T-helper 2 cell (primary cell): ENCODE measurements at regions not wholly inside any gene's neighbourhood (a gene's known extent, or its start where the extent isn't known, plus 50 kb on each side); places are given as distances from the start of the nearest gene placed in this dataset.

ENCODE experiments used
- DNase-seq, 5 experiments: peaks; one replicate each; pipeline versions ENCODE4 v3.0.0 to v3.0.0-alpha.2; 2012 to 2022

DNA sequence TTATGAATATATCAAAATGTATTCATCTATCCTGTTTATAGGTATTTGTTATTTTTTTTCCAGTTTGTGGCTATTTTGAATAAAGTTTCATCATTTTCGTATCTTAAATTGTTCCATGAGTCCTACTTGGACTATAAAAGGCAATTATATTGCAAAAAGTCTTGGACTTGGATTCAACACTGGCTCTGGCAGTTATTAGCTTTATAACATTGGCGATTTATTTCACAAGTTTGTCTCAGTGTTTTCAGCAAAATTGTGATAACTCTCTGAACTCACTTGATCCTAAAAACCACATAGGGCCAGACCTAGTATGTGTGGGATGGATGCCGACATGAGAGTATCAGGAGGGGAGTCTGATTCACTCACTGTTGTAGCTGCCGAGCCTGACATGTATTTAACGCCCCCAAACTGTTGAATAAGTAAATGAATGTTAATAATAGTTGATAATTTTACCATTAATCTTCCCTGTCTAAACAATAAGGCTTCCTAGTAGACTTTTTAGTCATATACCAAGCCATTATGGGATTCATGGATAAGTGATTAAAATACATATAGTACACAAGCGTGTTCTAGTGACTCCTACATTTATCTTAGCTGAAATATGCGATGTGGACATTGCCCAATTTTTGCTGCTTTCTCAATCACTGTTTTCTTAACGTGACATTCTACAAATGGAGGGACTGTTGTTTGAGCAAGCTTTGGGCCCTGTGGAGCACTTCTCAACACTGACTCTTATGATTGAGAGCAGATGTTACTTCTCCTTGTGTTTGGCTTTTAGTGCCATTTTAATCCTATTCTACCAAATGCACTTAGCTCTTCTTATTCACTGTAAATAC lies 907.6 kb downstream of the EPHA4 start:
- no peak for DNase-seq

DNA sequence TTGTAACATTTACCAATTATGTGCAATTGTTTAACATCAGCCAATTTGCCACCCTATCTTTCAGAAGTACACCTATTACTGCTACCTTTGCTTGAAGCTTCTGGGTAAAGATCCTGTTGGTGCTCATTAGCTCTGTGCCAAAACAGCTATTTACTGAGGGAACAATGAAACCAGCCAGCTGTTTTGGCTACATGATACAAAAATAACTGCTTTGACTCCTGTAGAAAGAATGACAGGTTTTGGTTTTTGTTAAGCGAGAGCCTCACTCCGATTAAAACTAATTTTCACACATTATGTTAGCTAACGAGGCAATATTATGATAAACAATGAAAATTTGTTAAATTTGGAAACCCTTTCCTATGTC lies 907.0 kb downstream of the EPHA4 start:
- no peak for DNase-seq

DNA sequence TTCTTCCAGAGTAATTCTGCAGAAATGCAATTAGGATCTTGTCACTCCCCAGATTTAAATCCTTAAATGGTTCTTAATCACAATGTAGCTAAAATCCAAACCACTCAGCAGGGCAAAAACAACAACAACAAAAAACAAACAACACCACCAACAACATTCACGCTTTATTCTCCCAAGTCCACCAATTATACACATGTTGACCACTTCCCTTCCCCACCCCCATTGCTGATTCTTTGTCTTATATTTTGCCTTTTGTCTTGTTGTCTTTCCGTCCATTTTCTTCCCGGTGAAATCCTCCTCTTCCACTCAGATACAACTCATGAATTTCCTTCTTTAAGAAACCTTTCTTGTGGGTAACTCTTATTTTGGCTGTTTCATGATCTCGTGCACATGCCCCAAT lies 902.8 kb downstream of the EPHA4 start:
- DNase-seq = no peak

DNA sequence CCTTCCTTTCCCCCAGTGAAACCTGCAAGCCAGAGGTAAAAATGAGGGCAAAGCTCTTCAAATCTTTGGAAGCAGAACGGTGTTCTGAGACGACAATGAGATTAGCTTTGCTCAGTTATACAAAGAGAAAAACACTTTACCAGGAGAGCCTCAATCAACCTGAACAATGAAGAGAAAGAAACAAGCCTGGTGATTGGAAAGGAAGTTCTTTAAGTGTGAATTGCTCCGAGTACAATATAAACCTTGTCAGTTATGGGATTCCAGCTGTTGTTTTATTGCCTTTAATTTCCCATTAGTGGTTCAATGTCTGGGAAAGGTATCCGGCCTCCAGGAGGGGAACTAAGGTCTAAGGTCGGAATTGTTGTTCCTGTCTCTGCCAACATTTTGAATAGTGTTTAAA lies 901.6 kb downstream of the EPHA4 start:
- DNase-seq = no peak

DNA sequence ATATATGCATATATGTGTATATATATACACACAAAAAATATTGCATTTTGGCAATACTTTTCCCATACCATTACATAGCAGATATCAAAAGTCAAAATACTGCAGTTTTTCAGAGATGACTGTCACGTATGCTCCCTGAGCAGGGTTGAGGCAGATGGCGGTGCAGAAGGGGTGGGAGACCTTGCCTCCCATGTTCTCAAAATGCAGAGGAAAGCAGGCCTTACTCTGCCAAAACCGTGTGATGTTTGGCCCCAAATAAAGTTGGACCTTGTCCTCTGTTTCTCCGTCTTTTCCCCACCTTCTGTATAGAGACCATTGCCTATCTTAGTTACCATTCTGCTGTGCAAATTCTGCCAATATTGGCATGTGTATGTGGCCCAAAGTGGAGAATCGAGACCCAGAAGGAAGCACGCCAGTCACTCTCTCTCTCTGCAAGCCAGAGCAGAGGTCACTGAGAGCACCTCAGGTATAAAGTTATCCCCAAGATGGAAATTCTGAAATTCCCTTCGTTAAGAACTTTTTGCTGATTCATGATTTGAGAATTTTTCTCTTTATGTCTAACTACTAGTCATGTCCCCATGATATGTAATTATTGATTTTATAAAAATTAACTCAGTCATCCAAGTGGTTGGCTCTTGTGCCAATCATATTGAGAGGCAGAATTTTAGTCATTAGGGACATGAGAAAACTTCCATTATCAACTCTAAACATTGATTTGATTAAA lies 898.8 kb downstream of the EPHA4 start:
- no peak for DNase-seq

DNA sequence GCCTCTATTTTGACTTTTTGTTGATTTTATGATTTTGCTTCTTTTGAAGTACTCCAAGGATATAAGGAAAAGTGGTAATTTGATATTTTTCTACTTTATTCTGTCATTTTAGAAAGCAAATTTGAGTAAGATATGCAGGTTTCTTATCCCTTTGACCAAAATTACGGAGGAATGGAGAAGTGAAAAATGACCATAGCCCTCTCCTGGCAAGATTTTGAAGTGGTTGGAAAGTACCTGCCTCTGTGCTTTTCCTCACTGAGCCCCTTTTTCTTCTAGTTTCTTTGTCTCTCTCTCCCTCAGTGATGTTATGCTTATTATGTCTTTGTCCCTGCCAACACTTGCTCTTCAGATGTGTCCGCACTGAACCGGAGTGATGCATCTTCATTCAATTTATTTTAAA lies 898.1 kb downstream of the EPHA4 start:
- DNase-seq = no peak

DNA sequence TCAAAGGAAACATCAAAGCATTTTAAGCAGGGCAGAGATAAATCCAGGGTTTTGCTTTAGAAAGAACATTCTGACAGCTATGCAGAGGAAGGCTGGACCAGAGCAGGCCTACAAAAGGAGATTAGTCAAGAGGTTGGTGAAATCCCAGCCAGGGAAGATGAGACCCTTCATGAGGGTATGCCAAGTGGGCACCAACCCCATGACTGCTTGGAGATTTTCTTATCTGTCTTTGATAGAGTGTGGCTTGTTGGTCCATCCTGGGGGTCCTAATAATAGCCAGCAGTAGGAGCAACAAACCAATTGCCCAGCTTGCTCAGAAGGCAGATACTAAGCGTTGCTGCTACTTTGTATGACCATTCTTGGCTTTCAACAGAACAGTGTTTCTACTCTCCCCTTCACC lies 895.4 kb downstream of the EPHA4 start:
- DNase-seq = no peak

DNA sequence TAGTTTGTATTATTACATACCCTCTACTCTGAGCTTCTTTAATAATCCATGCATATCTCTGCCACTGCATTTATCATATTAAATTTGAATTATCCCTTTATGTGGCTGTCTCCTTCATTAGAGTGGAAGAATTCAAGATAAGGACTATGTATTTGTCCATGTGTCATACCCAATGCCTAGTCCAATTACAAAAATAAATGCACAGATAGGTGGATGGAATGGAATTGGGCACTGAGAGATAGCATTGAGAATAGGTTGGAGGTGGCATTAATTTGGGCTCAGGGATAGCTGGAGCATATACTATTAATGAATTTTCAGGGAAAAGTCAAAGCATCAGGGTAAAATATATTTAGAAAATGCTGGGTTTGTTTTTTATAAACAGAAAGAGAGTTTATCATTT lies 893.2 kb downstream of the EPHA4 start:
- DNase-seq = no peak

DNA sequence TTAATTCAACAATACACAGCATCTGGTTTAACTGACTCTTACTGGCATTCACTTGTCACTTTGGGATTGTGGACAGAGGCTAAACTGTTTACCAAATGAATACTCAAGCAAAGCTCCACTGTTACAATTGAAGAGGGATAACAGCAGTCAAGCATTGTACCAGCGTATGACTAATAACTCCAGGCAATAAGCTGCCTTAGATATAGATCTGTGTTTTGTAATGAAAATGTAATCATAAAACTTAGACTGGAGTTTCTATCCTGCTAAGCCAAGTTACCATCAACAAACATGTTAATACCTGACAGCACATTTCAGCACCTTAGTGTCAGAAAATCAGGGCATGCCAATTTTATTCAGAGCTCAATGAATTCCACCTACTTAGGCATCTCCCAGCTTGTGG lies 889.5 kb downstream of the EPHA4 start:
- no peak for DNase-seq

DNA sequence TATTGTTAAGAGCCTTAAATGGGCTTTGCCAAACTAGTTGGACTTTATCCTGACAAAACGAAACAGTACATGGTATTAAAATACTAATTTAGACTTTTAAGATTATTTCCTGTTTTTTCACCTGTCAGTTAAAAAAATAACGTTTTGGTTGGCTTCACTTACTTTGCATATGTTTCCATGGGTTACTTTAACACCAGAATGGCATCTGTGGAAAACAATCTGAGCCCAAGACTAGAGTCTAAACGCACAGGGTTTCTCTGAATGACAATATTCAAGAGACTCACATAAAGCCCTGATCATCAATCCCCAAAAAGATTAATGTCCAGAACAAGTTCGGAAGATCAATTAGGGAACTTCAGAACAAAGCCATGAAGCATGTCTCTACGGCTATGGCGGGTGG lies 888.0 kb downstream of the EPHA4 start:
- no peak for DNase-seq

DNA sequence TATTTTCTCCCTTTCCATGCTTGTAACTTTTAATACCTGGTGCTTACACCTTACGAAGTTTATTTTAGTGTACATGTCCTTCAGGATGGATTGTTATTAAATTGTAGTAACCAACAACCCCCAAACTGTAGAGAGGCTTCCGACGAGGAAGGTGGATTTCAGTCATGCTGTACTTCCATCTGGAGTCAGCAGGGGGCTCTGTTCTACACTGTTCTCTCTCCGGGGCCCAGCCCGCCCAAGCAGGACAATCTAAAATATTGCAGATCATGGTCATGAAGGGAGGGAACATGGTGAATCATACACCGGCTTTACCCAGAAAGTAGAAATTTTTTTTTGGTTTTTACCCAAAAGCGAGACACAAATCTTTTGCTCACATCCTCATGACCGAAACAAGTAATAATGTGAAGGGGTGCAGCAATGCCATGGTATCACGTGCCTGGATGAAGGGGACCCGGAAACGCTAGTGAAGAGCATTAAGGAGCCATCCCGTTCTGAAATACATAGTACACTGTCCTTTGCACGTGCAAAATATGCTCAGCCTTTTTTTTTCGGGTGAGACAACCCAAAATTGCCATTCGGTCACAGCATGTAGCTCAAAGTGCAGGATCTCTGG lies 884.8 kb downstream of the EPHA4 start:
- peak; percentile 19 to 52 (median 40) for DNase-seq

DNA sequence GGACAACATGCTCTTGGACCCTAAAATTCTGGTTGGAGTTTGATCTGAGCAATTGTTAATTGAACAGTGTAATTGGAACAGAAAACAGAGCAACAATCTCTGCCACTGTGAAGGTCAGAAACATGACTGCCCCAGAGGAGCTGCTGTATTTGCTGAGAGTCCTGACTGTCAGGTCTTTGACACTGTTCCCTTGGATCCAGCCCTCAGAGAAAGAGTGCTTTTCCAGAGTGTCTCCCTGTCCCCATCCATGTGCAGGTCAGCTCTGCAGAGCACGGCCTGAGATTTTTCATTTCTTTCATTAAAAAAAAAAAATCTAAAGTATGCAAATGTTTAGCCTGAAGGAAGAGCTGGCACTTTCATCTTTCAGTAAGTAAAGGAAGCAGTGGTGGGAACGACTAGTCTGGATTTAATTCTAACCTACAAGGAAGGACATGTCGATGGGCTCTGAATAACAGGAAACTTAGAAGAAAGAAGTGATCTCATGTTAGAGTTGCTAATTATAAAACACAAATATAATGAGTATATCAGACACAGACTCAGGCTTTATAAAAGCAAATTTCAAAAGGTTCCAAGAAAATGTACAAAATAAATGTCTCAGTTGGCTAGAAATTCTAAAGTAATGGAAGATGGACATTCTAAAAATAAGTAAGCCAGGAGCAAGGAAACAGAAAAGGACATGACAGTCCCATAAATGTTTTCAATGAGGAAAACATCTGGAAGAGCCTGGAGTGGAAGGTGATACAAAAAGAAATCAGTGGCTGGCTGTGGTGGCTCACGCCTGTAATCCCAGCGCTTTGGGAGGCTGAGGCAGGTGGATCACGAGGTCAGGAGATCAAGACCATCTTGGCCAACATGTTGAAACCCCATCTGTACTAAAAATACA lies 876.5 kb downstream of the EPHA4 start:
- no peak for DNase-seq

DNA sequence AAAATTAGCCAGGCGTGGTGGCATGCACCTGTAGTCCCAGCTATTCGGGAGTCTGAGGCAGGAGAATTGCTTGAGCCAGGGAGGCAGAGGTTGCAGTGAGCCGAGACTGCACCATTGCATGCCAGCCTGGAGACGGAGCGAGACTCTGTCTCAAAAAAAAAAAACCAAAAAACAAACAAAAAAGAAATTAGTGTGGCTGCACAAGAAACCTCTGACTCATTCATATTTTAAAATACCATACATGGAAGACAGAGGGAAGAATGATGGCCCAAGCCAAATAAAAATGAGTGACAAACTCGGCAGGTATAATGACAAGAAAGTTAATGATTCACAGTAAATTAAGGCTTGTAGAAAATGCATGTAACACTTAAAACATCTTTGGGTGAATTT lies 875.8 kb downstream of the EPHA4 start:
- DNase-seq = no peak

DNA sequence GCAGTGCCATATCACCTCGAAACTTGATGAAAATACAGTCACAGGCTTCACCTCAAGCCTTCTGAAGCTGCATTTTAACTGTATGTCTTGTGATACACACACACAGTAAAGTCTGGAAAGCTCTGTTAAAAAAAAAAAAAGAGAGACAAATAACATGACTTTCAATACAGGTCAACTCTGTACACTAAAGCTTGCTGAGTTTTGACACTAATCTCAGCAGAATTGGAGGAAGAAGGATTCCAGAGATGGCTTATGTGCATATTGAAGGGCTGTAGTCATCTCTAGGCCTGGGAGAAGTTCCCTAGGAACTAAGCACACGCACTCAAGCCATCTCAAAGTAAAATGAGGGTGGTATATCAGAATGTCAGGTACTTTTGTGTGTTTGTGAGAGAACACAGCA lies 875.1 kb downstream of the EPHA4 start:
- no peak for DNase-seq

DNA sequence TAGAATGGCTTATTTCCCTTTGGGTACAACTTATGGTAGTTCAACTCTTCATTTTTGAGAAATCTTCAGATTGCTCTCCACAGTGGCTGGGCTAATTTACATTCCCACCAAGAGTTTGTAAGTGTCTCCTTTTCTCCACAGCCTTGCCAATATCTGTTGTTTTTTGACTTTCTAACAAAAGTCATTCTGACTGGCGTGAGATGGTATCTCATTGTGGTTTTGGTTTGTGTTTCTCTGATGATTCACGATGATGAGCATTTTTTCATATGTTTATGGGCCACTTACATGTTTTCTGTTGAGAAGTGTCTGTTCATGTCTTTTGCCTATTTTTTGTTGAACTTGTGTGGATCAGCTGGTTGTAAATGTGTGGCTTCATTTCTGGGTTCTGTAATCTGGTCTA lies 871.0 kb downstream of the EPHA4 start:
- peak in 1 of 5 experiments; percentile 54 for DNase-seq

DNA sequence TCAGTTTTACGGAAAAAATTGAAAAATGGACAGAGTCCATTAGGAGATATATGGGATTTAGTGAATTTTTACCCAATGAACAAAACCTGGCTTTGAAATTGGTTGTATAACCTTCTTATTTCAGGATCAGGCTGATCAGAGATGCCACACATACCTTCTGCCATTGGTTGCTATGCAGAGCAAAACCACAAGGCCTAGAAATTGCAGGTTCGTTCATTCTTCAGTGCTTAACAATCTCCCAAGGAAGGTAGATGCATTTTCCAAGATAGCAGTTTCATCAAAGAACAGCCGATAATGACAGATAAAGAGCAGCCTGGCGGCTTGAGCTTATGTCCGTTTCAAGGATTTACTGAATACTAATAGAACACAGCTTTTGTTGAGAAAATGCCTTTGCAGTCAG lies 868.8 kb downstream of the EPHA4 start:
- DNase-seq = no peak

DNA sequence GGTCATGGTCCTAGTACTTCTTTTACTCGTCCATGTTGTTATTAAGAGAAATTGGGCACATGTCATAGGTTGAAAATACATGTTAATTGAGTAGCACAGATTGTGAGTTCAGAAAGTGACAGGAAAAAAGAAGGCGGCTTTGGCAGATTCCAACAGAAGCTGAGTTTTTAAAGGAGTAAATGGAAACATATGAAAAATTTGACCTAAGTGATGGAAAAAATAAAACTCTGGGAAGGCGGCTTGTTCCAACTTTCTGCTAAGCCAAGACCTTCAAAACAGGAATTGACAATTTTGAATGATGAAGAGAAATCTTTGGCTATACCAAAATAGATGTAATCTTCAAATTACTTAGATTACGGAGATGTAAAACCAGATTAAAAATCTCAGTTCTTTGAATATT lies 868.0 kb downstream of the EPHA4 start:
- DNase-seq = no peak

DNA sequence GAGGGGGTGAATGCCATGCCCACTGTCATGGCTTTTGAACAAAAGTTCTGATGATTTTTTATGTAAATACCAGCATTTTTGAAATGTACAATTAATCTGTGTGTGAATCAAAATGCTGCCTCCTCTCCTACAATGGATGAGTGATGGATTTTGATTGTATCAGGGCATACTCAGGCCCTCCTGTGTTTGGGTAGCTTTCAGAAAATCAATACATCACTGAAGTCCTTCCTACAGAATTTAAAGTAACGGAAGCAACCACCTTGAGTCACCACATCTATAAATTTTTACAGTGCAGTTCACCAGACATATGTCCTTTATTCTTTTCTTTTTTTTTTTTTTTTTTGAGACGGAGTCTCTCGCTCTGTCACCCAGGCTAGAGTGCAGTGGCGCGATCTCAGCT lies 867.3 kb downstream of the EPHA4 start:
- DNase-seq = no peak

DNA sequence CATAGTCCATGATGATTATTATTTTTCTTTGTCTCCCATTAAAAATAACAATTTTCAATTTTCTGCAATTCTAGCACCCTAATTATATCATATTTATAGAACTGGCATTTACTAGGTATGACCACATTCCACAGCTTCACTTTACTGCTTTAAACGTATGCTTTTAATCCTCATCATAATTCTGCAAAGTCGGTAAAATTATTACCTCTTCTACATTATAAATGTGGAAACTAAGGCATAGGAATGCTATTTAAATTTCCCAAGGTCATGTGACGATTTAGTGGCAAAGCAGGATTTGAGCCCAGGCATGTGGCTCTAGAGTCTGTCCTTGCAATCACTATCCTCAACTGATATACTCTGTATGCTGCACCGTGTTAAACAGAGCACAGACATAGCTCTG lies 866.4 kb downstream of the EPHA4 start:
- no peak for DNase-seq

DNA sequence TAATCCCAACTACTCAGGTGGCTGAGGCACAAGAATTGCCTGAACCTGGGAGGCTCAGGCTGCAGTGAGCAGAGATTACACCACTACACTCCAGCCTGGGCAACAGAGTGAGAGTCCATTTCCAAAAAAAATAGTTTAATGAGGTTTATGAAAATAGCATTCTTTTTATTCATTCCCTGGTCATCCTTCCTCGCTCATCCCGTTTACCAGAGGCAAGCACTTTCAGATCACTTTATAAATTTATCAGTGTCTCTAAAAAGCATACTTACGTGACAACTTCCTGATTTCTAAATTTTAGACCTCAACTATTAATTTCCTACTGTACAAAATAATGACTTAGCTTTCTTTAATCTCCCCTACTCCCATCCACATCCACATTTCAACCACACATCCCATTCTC lies 864.8 kb downstream of the EPHA4 start:
- DNase-seq = no peak

DNA sequence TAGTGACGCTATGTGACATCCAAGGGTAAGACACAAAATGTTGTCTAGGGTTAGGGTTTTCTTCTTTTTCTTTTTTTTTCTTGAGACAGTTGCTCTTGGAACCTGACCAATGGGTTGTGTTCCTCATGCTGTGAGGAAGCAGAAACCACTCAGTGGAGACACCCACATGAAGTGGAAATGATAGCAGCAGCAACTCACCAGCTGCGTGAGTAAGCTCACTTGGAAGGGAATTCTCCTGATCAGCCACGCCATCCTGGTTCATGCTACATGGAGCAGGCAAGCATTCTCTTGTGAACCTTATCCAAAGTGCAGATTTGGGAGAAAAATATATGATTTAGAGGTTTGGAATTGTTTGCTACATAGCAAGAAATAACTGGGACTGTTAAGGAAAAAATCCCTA lies 863.7 kb downstream of the EPHA4 start:
- no peak for DNase-seq

DNA sequence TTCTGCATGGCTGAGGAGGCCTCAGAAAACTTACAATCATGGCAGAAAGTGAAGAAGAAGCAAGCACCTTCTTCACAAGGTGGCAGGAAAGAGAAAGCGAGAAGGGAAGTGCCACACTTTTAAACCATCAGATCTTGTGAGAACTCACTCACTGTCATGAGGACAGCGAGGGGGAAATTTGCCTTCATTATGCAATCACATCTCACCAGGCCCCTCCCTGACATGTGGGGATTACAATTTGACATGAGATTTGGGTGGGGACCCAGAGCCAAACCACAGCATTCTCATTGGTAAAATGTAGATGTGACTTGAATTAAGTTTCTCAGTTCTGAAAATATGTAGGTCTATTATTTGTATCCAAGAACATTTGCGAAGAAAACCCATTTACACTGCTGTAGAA lies 854.8 kb downstream of the EPHA4 start:
- DNase-seq = no peak

DNA sequence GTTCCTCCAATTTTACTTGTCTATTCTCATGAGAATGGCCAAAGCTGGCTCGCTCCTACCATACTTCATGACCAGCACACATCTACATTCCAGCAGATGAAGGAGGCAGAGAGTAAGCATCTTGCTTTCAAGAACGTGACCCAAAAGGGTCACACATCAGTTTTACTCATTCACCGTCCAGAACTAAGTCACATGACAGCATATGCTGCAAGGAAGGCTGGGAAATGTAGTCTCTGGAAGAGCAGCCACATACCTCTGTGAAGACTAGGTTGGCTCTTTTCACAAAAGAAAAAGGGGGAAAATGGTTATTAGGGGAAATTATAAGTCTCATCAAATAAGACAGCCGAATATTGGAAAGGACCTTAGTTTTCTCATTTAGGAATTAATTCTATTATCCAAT lies 835.3 kb downstream of the EPHA4 start:
- DNase-seq = no peak
